ENCODE measurements at regions not wholly inside any gene's neighbourhood (a gene's known extent, or its start where the extent isn't known, plus 50 kb on each side); places are given as distances from the start of the nearest gene placed in this dataset.

- DNase-seq (ENCODE audit: low read depth in 2 of 2): no peak
Observed at GRCh38 chr5:124839371-124839998, 93.0 kb upstream of the ZNF608 start.

DNA sequence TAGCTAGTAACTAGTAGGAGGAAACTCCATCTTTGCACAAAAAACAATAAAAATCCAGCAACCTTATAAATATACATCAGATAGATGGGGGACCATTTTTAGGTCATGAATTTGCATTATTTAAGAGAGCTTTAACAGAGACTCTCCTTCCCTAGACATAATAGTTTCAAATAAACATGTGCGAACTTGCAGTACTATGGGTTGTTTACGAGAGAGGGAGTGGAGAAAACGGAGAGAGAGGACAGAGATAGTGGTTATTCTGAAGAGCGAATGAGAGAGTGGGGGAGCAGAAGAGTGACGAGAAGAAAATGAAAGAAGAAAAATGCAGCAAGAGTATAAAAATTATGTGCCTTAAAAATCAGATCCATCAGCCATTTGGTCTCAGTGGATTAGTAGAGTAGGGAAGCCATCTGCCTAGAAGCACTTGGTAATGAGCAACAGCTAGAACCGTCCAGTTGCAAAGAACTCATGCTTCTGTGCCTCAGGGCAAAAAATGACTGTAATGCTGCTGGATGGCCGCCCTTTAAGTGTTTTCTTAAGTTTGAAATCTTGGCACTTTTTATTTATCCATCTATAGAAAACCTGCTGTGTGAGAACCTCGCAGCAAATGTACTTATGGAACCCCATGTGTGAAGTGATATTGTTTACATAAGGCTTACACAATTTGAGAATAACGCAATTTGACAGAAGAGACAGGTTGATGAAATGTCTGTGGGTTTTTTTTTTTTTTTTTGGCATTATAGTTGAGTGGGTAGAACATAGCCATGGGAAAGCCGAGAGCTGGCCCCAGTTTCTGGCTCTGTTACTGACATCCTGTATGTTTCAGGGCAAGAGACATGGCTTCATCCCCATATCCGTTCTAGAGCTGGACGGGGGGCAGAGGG is 95.6 kb upstream of the ZNF608 start:
- no peak for DNase-seq (ENCODE audit: low read depth in 2 of 2)

DNA sequence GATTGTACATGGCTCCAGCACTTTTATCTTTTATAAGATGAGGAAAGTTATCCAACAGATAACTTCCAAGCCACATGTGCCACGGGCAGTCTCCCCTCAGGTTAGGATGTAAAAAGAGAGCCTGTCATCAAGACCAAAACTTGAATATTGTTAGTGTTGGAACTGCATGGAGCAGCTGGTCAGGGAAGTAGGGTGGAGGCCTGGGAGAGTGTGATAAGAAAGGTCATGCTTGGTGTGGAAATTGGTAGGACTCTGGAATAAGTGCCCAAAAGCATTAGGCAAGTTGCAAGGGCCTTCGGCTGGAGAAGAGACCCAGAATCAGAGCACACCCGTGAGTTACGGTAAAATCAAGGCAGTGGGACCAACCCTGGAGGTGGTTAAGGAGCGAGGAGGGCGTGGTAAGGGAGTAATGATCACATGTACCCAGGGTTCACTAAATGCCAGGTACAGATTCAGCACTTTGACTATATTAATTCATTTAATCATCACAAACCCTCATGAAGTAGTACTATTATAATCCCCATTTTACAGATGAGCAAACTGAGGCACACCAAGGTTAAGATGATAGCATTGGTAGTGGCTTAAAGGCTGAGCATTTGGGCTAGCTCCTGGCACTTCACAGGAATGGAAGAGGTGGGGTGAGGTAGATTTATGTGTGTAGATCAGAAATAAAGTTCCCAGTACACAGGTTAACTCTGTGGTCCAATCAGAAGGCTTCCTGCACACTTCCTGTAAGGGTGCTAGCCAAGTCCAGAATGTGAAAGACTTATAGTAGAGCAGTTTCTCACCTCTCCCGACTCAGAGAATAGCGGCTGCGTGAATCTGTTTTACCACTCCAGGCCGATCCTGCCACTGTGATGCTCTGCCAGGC is 96.5 kb upstream of the ZNF608 start:
- DNase-seq (ENCODE audit: low read depth in 2 of 2): no peak

DNA sequence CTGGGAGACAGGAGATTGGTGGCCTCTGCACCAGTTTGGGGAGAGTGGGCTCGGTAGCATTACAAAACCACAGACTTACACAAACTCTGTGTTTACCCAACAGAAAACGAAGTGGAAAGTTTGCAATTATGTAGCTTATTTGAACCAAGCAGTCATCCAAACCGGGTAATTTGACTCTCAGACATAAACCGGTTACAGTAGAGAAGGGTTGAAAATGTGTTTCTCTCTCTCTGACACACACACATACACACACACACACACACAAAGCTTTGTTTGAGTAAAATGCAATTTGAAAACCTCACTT is 97.1 kb upstream of the ZNF608 start:
- DNase-seq (ENCODE audit: low read depth in 2 of 2): no peak

DNA sequence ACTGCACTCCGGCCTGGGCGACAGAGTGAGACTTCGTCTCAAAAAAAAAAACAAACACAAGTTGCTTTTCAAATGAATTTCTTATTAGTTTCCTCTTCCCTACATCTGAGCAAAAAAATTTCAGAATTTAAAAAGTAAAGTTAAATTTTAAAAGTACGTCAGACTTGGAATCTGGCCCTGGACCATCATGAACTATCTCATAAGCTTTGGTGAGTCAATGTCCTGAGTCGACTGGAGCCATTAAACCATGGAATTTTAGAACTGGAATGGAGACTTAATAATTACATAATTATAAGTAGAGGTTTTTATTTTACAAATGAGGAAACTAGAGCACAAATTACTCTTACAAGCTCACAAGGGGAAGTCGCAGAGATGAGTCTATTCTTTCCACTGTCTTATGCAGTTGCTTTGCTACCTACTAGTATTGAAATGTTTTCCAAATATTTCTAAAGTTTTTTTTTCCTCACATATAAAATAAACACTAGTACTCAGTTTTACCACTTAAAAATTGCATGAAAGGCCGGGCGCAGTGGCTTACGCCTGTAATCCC is 98.0 kb upstream of the ZNF608 start:
- DNase-seq (ENCODE audit: low read depth in 2 of 2): no peak

- no peak for DNase-seq (ENCODE audit: low read depth in 2 of 2)
Observed at GRCh38 chr5:124847907-124848306, 101.5 kb upstream of the ZNF608 start.

- no peak for DNase-seq (ENCODE audit: low read depth in 2 of 2)
Observed at GRCh38 chr5:124849774-124850173, 103.3 kb upstream of the ZNF608 start.

GRCh38 chr5:124856726-124857125 is 110.3 kb upstream of the ZNF608 start:
- DNase-seq (ENCODE audit: low read depth in 2 of 2): no peak

DNA sequence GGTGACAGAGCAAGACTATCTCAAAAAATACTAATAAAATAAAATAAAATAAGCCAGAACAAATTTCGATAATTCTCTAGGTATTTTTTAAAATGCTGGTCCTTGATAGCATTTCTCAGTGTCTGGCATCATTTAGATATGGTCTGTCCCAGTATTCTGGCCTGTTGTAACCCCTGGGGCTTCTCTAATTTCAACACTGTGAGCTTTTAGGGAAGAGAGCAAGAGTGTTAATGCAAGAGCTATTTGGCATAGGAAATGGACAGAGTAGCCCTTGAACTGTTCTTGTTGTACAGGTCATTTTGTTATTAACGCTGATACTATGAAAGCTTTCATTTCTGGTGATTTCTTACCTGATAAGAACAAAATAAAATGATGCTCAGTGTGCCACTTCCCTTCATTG is 112.2 kb upstream of the ZNF608 start:
- no peak for DNase-seq (ENCODE audit: low read depth in 2 of 2)

DNA sequence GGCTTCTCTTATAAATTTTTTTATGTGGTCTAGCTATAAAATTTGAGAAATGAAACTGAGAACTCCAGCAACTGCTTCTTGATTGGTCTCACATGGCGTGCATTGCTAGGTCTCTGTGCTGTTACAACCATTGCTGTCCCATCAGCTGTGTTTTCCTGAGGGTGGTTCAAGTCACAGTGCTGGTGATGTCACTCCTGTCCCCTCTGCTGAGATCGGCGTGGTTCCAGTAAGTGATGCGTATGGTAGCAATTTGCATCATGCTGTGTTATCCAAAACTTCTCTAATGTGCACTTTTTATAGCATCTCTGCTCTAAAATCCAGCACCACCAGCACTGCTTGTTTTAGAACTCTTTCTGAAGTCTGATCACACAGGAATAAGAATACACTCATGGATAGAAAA is 112.6 kb upstream of the ZNF608 start:
- no peak for DNase-seq (ENCODE audit: low read depth in 2 of 2)

GRCh38 chr5:124859556-124860290 is 113.3 kb upstream of the ZNF608 start:
- no peak for DNase-seq (ENCODE audit: low read depth in 2 of 2)

DNA sequence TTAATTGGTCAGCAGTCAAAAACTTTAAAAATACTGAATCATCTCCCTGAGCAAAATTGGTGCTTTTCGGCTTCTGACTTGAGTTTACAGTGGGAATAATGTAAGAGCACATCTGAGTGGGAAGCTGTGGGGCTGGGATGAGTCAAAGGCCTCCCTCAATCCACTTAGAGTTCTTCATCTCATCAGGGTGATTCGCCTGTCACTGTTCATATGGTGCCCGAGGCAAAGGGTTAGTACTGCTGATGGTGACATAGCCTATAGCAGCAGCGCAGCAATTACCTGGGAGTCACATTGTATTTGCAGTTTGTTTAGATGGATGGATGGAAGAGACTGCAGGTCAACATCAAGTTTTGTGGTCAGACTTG is 113.8 kb upstream of the ZNF608 start:
- no peak for DNase-seq (ENCODE audit: low read depth in 2 of 2)

- no peak for DNase-seq (ENCODE audit: low read depth in 2 of 2)
Observed at GRCh38 chr5:124865066-124865465, 118.6 kb upstream of the ZNF608 start.

DNA sequence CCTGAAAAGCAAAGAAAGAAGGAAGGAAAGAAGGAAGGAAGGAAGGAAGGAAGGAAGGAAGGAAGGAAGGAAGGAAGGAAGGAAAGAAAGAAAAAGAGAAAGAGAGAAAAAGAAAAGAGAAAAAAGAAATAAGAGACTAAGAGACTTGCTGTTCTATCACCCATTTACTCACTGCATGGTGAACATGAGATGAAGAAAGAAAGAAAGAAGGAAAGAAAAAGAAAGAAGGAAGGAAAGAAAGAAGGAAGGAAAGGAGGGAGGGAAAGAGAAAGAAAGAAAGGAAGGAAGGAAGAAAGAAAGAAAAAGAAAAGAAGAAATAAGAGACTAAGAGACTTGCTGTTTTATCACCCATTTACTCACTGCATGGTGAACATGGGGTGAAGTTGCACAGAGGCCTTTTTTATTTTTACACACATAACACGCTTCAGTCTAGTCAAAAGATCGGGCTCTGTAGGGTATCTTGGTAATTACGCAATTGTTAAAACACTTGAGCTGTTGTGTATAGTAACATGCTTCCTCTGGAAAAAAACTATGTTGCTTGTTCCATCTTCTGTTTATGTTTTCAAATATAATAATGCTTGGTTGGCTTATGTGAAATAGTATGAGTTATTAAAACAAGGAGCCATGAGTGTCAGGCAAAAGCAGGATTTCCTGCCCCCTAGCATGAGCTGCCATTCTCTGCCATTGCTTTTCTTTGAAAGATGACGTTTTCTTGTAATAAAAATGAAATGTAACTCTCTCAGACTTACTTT is 119.3 kb upstream of the ZNF608 start:
- no peak for DNase-seq (ENCODE audit: low read depth in 2 of 2)

GRCh38 chr5:124866355-124867136 is 120.1 kb upstream of the ZNF608 start:
- DNase-seq (ENCODE audit: low read depth in 2 of 2): no peak

- DNase-seq (ENCODE audit: low read depth in 2 of 2): no peak
Observed at GRCh38 chr5:124867137-124867704, 120.8 kb upstream of the ZNF608 start.

DNA sequence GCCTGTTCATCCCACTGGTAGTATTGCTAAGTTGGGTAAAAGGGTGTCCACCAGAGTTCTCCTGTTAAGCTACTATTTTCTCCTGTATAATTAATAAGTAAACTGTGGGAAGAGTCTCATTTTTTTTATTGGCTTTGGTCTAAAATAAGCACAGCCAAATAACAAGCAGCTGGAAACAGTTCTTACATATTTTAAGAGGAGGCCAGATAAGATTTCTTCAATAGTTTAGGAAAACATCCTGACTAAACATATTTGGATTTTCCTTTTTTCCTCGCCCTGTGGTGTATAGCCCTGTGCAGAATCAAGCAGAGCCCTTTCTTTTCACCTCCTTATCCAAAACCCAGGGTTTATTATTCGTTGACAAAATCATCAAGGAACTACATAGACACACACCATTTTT is 122.2 kb upstream of the ZNF608 start:
- no peak for DNase-seq (ENCODE audit: low read depth in 2 of 2)

GRCh38 chr5:124869426-124870033 is 123.1 kb upstream of the ZNF608 start:
- DNase-seq (ENCODE audit: low read depth in 2 of 2): no peak

DNA sequence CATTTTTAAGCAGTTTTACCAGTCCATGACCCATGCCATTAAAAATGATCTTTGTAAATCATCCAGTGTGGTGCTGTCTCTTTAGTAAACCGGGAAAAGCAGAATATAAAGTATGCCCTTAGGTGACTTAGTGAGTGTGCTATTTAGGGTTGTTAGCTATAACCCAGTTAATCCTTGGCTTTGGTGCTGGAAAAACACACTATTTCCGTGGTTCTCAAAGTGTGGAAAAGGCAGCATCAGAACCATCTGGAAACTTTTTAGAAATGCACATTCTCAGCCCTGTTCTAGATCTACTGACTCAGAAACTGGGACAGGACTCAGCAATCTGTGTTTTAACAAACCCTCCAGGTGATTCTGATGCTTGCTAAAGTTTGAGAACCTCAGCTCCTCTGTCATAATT is 123.6 kb upstream of the ZNF608 start:
- DNase-seq (ENCODE audit: low read depth in 2 of 2): no peak
